H1 (cell line): ENCODE measurements at regions not wholly inside any gene's neighbourhood (a gene's known extent, or its start where the extent isn't known, plus 50 kb on each side); places are given as distances from the start of the nearest gene placed in this dataset.

Experiments
- CTCF ChIA-PET: fragments of 300-600 bp; sonication (Branson Sonifier 250); formaldehyde crosslinking; loops from one replicate; lab custom pipeline; 2021; ENCODE audit not compliant: partially characterized antibody; lab: Charles Lee
- POLR2A ChIA-PET: fragments of 300-600 bp; sonication (Branson Sonifier 250); formaldehyde crosslinking; loops from one replicate; lab custom pipeline; 2021; ENCODE audit warnings: inconsistent platforms; ENCODE audit not compliant: partially characterized antibody; lab: Charles Lee
- DNase-seq, 2 experiments: peaks; one replicate each; pipeline versions ENCODE4 v3.0.0 to v3.0.0-alpha.2; 2010 to 2022; ENCODE audit warnings: low spot score in 2 of 2, low read depth in 1 of 2, mixed read lengths in 1 of 2
- FAIRE-seq: peaks from 2 replicates; lab custom pipeline; 2011; peaks lifted over from hg19 to GRCh38; lab: Jason Lieb, UNC
- H2AFZ ChIP-seq: 2 replicates; pipeline ENCODE4 v1.8.1; 2012; ENCODE audit warnings: low read length, inconsistent platforms
- H2AK5ac ChIP-seq: 2 replicates; pipeline ENCODE4 v1.6.1; 2013; ENCODE audit warnings: low read depth, low read length
- H2BK120ac ChIP-seq: replicated peaks from 2 replicates; pipeline ENCODE3; 2013; ENCODE audit warnings: low read depth, low read length, inconsistent platforms
- H2BK12ac ChIP-seq: 2 replicates; pipeline ENCODE4 v1.6.1; 2013; ENCODE audit warnings: low read depth, low read length
- H2BK15ac ChIP-seq: 2 replicates; pipeline ENCODE4 v1.6.1; 2013; ENCODE audit warnings: low read length
- H2BK20ac ChIP-seq: 2 replicates; pipeline ENCODE4 v1.6.1; 2013; ENCODE audit warnings: low read length
- H2BK5ac ChIP-seq: 2 replicates; pipeline ENCODE4 v1.6.1; 2013; ENCODE audit warnings: low read depth, low read length
- H3K14ac ChIP-seq: 2 replicates; pipeline ENCODE4 v1.6.1; 2013; ENCODE audit warnings: inconsistent platforms; ENCODE audit not compliant: insufficient read length
- H3K18ac ChIP-seq: 2 replicates; pipeline ENCODE4 v1.6.1; 2013; ENCODE audit warnings: low read length; ENCODE audit errors: extremely low read depth
- H3K23ac ChIP-seq: 2 replicates; pipeline ENCODE4 v1.6.1; 2013; ENCODE audit warnings: inconsistent platforms; ENCODE audit not compliant: insufficient read length
- H3K23me2 ChIP-seq: 2 replicates; pipeline ENCODE4 v1.6.1; 2013; ENCODE audit warnings: low read depth, low read length
- H3K27ac ChIP-seq: 2 replicates; pipeline ENCODE4 v1.6.1; 2011; ENCODE audit warnings: low read depth, low read length, inconsistent platforms
- H3K27me3 ChIP-seq, 4 experiments: replicated peaks in 1 of 4; 1 replicate in 1 of 4; 2 replicates in 3 of 4; pipeline versions ENCODE4 v1.6.1 to v1.8.1; 2011 to 2013; ENCODE audit warnings: low read length in 3 of 4, mild to moderate bottlenecking in 3 of 4, inconsistent platforms in 2 of 4, mixed read lengths in 2 of 4, moderate library complexity in 1 of 4; ENCODE audit not compliant: control insufficient read depth in 3 of 4, insufficient read depth in 3 of 4; ENCODE audit errors: extremely low read depth in 1 of 4
- H3K36me3 ChIP-seq, 4 experiments: 2 replicates each; pipeline versions ENCODE4 v1.6.1 to v1.8.1; 2011 to 2013; ENCODE audit warnings: mild to moderate bottlenecking in 4 of 4, low read length in 3 of 4, moderate library complexity in 2 of 4, control low read depth in 1 of 4, inconsistent platforms in 1 of 4; ENCODE audit not compliant: insufficient read depth in 4 of 4, control insufficient read depth in 2 of 4
- H3K4ac ChIP-seq: replicated peaks from 2 replicates; pipeline ENCODE3; 2013; ENCODE audit warnings: low read length, low read depth, mixed read lengths, inconsistent platforms; ENCODE audit not compliant: insufficient read length
- H3K4me1 ChIP-seq, 4 experiments: replicated peaks in 1 of 4; 1 replicate in 1 of 4; 2 replicates in 3 of 4; pipeline versions ENCODE4 v1.6.1 to v1.8.1; 2011 to 2013; ENCODE audit warnings: low read length in 3 of 4, inconsistent platforms in 2 of 4, mixed read lengths in 1 of 4; ENCODE audit not compliant: insufficient read depth in 4 of 4, control insufficient read depth in 3 of 4
- H3K4me2 ChIP-seq, 2 experiments: 2 replicates each; pipeline versions ENCODE4 v1.6.1 to v1.8.1; 2011 to 2013; ENCODE audit warnings: low read depth in 2 of 2, low read length in 2 of 2, control low read depth in 1 of 2, inconsistent platforms in 1 of 2, mild to moderate bottlenecking in 1 of 2; ENCODE audit not compliant: insufficient read depth in 1 of 2
- H3K4me3 ChIP-seq, 4 experiments: fragments of 200-600, 300-600 bp in 1 of 4; sonication (generic), shearing (Covaris generic), sonication (Bioruptor Twin) in 1 of 4; 2 replicates each; pipeline versions ENCODE4 v1.5.1 to v1.8.1; 2011 to 2016; ENCODE audit warnings: low read length in 4 of 4, low read depth in 3 of 4, control low read depth in 2 of 4, inconsistent platforms in 2 of 4, mild to moderate bottlenecking in 2 of 4, mixed read lengths in 1 of 4, moderate library complexity in 1 of 4; ENCODE audit not compliant: insufficient read depth in 2 of 4; ENCODE audit errors: extremely low read depth in 1 of 4
- H3K56ac ChIP-seq: replicated peaks from 2 replicates; pipeline ENCODE3; 2013; ENCODE audit warnings: low read depth, mild to moderate bottlenecking, mixed read lengths, low read length, inconsistent platforms; ENCODE audit not compliant: insufficient read length
- H3K79me1 ChIP-seq: 2 replicates; pipeline ENCODE4 v1.6.1; 2013; ENCODE audit warnings: low read depth, low read length, control low read depth
- H3K79me2 ChIP-seq, 2 experiments: 2 replicates each; pipeline versions ENCODE4 v1.6.1 to v1.8.1; 2012 to 2013; ENCODE audit warnings: low read length in 2 of 2, mild to moderate bottlenecking in 2 of 2, inconsistent platforms in 1 of 2; ENCODE audit not compliant: insufficient read depth in 2 of 2, control insufficient read depth in 1 of 2
- H3K9ac ChIP-seq, 4 experiments: replicated peaks in 1 of 4; 1 replicate in 1 of 4; 2 replicates in 3 of 4; pipeline versions ENCODE4 v1.6.1 to v1.8.1; 2011 to 2013; ENCODE audit warnings: low read depth in 3 of 4, low read length in 3 of 4, control low read depth in 2 of 4, mild to moderate bottlenecking in 2 of 4, moderate library complexity in 2 of 4, inconsistent platforms in 1 of 4; ENCODE audit errors: extremely low read depth in 1 of 4
- H3K9me3 ChIP-seq, 2 experiments: 2 replicates each; pipeline versions ENCODE4 v1.6.1 to v1.8.1; 2012 to 2013; ENCODE audit warnings: mild to moderate bottlenecking in 2 of 2, moderate library complexity in 2 of 2, control low read depth in 1 of 2, inconsistent platforms in 1 of 2, low read depth in 1 of 2, low read length in 1 of 2, mixed read lengths in 1 of 2; ENCODE audit not compliant: insufficient read depth in 2 of 2
- H4K20me1 ChIP-seq, 2 experiments: replicated peaks in 1 of 2; 2 replicates each; pipeline versions ENCODE3 to v1.8.1; 2011 to 2013; ENCODE audit warnings: inconsistent platforms in 2 of 2, low read length in 2 of 2, mild to moderate bottlenecking in 1 of 2; ENCODE audit not compliant: insufficient read depth in 2 of 2, control insufficient read depth in 1 of 2
- H4K5ac ChIP-seq: 2 replicates; pipeline ENCODE4 v1.6.1; 2013; ENCODE audit warnings: low read length, low read depth, mixed read lengths, inconsistent platforms; ENCODE audit not compliant: insufficient read length
- H4K8ac ChIP-seq: 2 replicates; pipeline ENCODE4 v1.8.0; 2013; ENCODE audit warnings: mild to moderate bottlenecking, moderate library complexity, low read length, inconsistent platforms; ENCODE audit not compliant: insufficient read depth; ENCODE audit errors: extremely low read depth
- H4K91ac ChIP-seq: replicated peaks from 2 replicates; pipeline ENCODE3; 2013; ENCODE audit warnings: low read length, mixed read lengths, inconsistent platforms; ENCODE audit not compliant: insufficient read length
- KDM5A ChIP-seq: fragments of 200-600 bp; IDR thresholded peaks from 2 replicates; pipeline ENCODE4 v1.7.1; 2012; ENCODE audit warnings: mild to moderate bottlenecking, low read length, inconsistent platforms, mixed read lengths
- POU5F1 ChIP-seq: IDR thresholded peaks from 2 replicates; pipeline ENCODE4 v1.6.1; 2011; ENCODE audit warnings: low read depth, mild to moderate bottlenecking, low read length, moderate library complexity
- SIX5 ChIP-seq: IDR thresholded peaks from 2 replicates; pipeline ENCODE4 v1.6.1; 2011; ENCODE audit warnings: mild to moderate bottlenecking, low read depth, low read length
- TAF1 ChIP-seq: IDR thresholded peaks from 2 replicates; pipeline ENCODE4 v1.6.1; 2011; ENCODE audit warnings: mild to moderate bottlenecking, low read depth, low read length
- TBP ChIP-seq: IDR thresholded peaks from 2 replicates; pipeline ENCODE4 v1.6.1; 2011; ENCODE audit warnings: low read depth, low read length, improper control_type of control experiment
- WGBS, 2 experiments: shearing (Covaris generic) in 1 of 2; methylation state at CpG; one replicate each; pipeline versions ENCODE4 v1.1.6 to v1.1.7; 2013 to 2015; ENCODE audit warnings: low lambda C conversion rate in 2 of 2, mixed read lengths in 2 of 2, inconsistent platforms in 1 of 2, low coverage in 1 of 2, missing lambda C conversion rate in 1 of 2; ENCODE audit not compliant: insufficient replicate concordance in 2 of 2, insufficient coverage in 1 of 2, insufficient read length in 1 of 2; ENCODE audit errors: extremely low coverage in 1 of 2, missing lambda C conversion rate in 1 of 2; 5-methylcytosine and 5-hydroxymethylcytosine counted together

- Histone ChIP-seq H3K36me3 (no peaks in the 10 kb centered on the region), H3K14ac (no peak overlapping the region), H3K4me3 (no peak overlapping the region), H3K56ac (no peak overlapping the region), H3K79me2 (no peaks in the 10 kb centered on the region), H3K9ac (peak overlapping the region in 1 of 4 experiments; percentile 21; a peak in 1 of 7 replicates), H3K4me2 (no peak overlapping the region), H3K4ac (no peak overlapping the region), H2BK20ac (no peak overlapping the region), H3K27ac (no peak overlapping the region), H3K23me2 (no peaks in the 10 kb centered on the region), H2AK5ac (peak overlapping the region; percentile 65; the same call in 1 of the 2 replicates), H3K23ac (no peak overlapping the region), H4K8ac (no peak overlapping the region), H2BK12ac (no peak overlapping the region), H3K9me3 (no peaks in the 10 kb centered on the region), H2BK120ac (no peak overlapping the region), H2BK5ac (no peak overlapping the region), H2AFZ (no peak overlapping the region), H3K4me1 (no peaks in the 10 kb centered on the region)
- DNase-seq (no peak), FAIRE-seq (no peak)
- CTCF ChIA-PET: interaction anchor here (1.4 kb wide), 1 partner anchor 487 kb away, joined by 4 read pairs; no protein-coding TSS in a partner anchor
- TF ChIP-seq SIX5 (no peak), POU5F1 (no peak), KDM5A (no peak), TBP (no peak), TAF1 (no peak)
- TF ChIP-seq, all 59 proteins: peak for 0
- no peaks in the 10 kb centered on the region for H4K20me1 ChIP-seq
- H4K91ac ChIP-seq: no peak overlapping the region
- WGBS, 2 experiments: 80% methylated on average over 7 of the region's 7 CpGs; no CpG with 5 or more reads in 1 of the 2 experiments
- no peak overlapping the region for H3K18ac ChIP-seq
- POLR2A ChIA-PET: no interaction called here
- H3K79me1 ChIP-seq: no peaks in the 10 kb centered on the region
- H2BK15ac ChIP-seq: no peak overlapping the region
- no peak overlapping the region for H4K5ac ChIP-seq
- no peaks in the 10 kb centered on the region for H3K27me3 ChIP-seq
These were observed 126.5 kb downstream of the CHIC2 start for GRCh38 chr4:53937918-53938317.
